Gastrocnemius medialis (tissue), 4 donors: ENCODE measurements at regions not wholly inside any gene's neighbourhood (a gene's known extent, or its start where the extent isn't known, plus 50 kb on each side); places are given as distances from the start of the nearest gene placed in this dataset.

Experiments
- ATAC-seq, 2 donors: fragments of 150-250 bp; one replicate each; pipeline ENCODE4 v1.9.1; 2016
- DNase-seq, 2 donors: peaks; one replicate each; pipeline ENCODE4 v3.0.0-alpha.2; 2019
- H3K27ac ChIP-seq, 4 donors: fragments of 200-600 bp; sonication (generic); 1 replicate in 1 of 4; 2 replicates in 3 of 4; pipeline ENCODE4 v1.5.1; 2016 to 2018; ENCODE audit warnings: mild to moderate bottlenecking in 2 of 4, moderate library complexity in 1 of 4
- H3K27me3 ChIP-seq, 3 donors: fragments of 200-600 bp; sonication (generic) in 2 of 3; 1 replicate in 1 of 3; 2 replicates in 2 of 3; pipeline versions ENCODE4 v1.5.1 to v1.6.0; 2016 to 2019; ENCODE audit warnings: mild to moderate bottlenecking in 1 of 3, moderate library complexity in 1 of 3
- H3K36me3 ChIP-seq, 2 donors: fragments of 200-600 bp; sonication (generic) in 1 of 2; one replicate each; pipeline ENCODE4 v1.5.1; 2017 to 2018
- H3K4me1 ChIP-seq, 2 donors: fragments of 200-600 bp; sonication (generic) in 1 of 2; one replicate each; pipeline ENCODE4 v1.5.1; 2016 to 2017; ENCODE audit warnings: mild to moderate bottlenecking in 2 of 2
- H3K4me3 ChIP-seq, 4 donors: fragments of 200-600 bp; sonication (generic) in 3 of 4; 1 replicate in 1 of 4; 2 replicates in 3 of 4; pipeline ENCODE4 v1.5.1; 2016 to 2019; ENCODE audit warnings: mild to moderate bottlenecking in 2 of 4
- H3K9me3 ChIP-seq, 3 donors: fragments of 200-600 bp; sonication (generic) in 2 of 3; 1 replicate in 1 of 3; 2 replicates in 2 of 3; pipeline ENCODE4 v1.5.1; 2016 to 2019
- CTCF ChIP-seq, 5 experiments: fragments of 450-650 bp in 3 of 5; fragments of 200-600 bp in 2 of 5; sonication (generic) in 2 of 5; IDR thresholded peaks in 4 of 5; conservative IDR thresholded peaks in 1 of 5; 1 replicate in 4 of 5; 2 replicates in 1 of 5; pipeline ENCODE4 v1.5.1; 2016 to 2019; ENCODE audit warnings: antibody characterized with exemption in 5 of 5, mild to moderate bottlenecking in 3 of 5, moderate library complexity in 3 of 5
- POLR2A ChIP-seq, 2 donors: fragments of 450-650 bp; IDR thresholded peaks; one replicate each; pipeline ENCODE4 v1.6.1; 2017; ENCODE audit warnings: antibody characterized with exemption in 2 of 2, mild to moderate bottlenecking in 2 of 2, moderate library complexity in 2 of 2
- in situ Hi-C, 4 donors: fragments of 200-750 bp; cut with MboI; loops; one replicate each; pipeline versions ENCODE4 v1.15.0 to v1.8.0; 2017; ENCODE audit warnings: low sequenced_read_pairs in 4 of 4
- intact Hi-C: fragments of 100-400 bp; cut with DNase I; formaldehyde crosslinking; loops from one replicate; pipeline ENCODE4 v1.15.1; 2023; ENCODE audit warnings: low total_unique reads

GRCh38 chr2:45214550-45214949 is 205.3 kb upstream of the SIX2 start:
- H3K27me3 ChIP-seq = no peaks in the 10 kb centered on the region
- DNase-seq = no peak

GRCh38 chr2:45212953-45213635 is 203.8 kb upstream of the SIX2 start:
- intact Hi-C loops = no loop called here
- Histone ChIP-seq H3K27me3 (no peaks in the 10 kb centered on the region), H3K4me1 (no peaks in the 10 kb centered on the region), H3K4me3 (no peak overlapping the region), H3K9me3 (no peaks in the 10 kb centered on the region), H3K27ac (no peak overlapping the region), H3K36me3 (no peaks in the 10 kb centered on the region)
- TF ChIP-seq CTCF (IDR thresholded peaks at IDR 0.05 in 4 of 5, conservative IDR thresholded peaks at IDR 0.05 in 1 of 5) (no peak), POLR2A (IDR thresholded peaks at IDR 0.05) (no peak)
- DNase-seq (no peak), ATAC-seq (no peak)
- in situ Hi-C loops = no loop called here

More at GRCh38 chr2:45214550-45214949, 205.3 kb upstream of the SIX2 start:
- H3K4me3 ChIP-seq = no peak overlapping the region
- intact Hi-C loops = no loop called here
- H3K36me3 ChIP-seq = no peaks in the 10 kb centered on the region
- no peak for TF ChIP-seq POLR2A (IDR thresholded peaks at IDR 0.05)
- no peak for ATAC-seq
- H3K27ac ChIP-seq = no peak overlapping the region
- no peaks in the 10 kb centered on the region for H3K9me3 ChIP-seq
- peaks cover under 1 to 2% of the 10 kb centered on the region in 2 donors for H3K4me1 ChIP-seq
- in situ Hi-C loops = no loop called here

- Histone ChIP-seq H3K27me3 (no peaks in the 10 kb centered on the region), H3K27ac (no peak overlapping the region), H3K4me3 (no peak overlapping the region), H3K9me3 (no peaks in the 10 kb centered on the region), H3K36me3 (no peaks in the 10 kb centered on the region), H3K4me1 (no peaks in the 10 kb centered on the region)
- in situ Hi-C loops = no loop called here
- intact Hi-C loops = no loop called here
- no peak for TF ChIP-seq CTCF (IDR thresholded peaks at IDR 0.05 in 4 of 5, conservative IDR thresholded peaks at IDR 0.05 in 1 of 5)
- TF ChIP-seq POLR2A (IDR thresholded peaks at IDR 0.05) = no peak
- no peak for DNase-seq
- no peak for ATAC-seq
These were observed 202.4 kb upstream of the SIX2 start for GRCh38 chr2:45211636-45212035.

- DNase-seq (no peak), ATAC-seq (no peak)
- no peak for TF ChIP-seq CTCF (IDR thresholded peaks at IDR 0.05 in 4 of 5, conservative IDR thresholded peaks at IDR 0.05 in 1 of 5)
- no peak for TF ChIP-seq POLR2A (IDR thresholded peaks at IDR 0.05)
These were observed 201.4 kb upstream of the SIX2 start for GRCh38 chr2:45210462-45211195.

GRCh38 chr2:45209875-45210274 is 200.6 kb upstream of the SIX2 start:
- Histone ChIP-seq H3K4me1 (no peaks in the 10 kb centered on the region), H3K36me3 (no peaks in the 10 kb centered on the region), H3K9me3 (no peaks in the 10 kb centered on the region), H3K27me3 (no peaks in the 10 kb centered on the region), H3K27ac (no peak overlapping the region), H3K4me3 (no peak overlapping the region)
- intact Hi-C loops = no loop called here
- TF ChIP-seq CTCF (IDR thresholded peaks at IDR 0.05 in 4 of 5, conservative IDR thresholded peaks at IDR 0.05 in 1 of 5) (no peak), POLR2A (IDR thresholded peaks at IDR 0.05) (no peak)
- DNase-seq = no peak
- ATAC-seq = no peak
- in situ Hi-C loops = no loop called here

More at GRCh38 chr2:45210462-45211195, 201.4 kb upstream of the SIX2 start:
- Histone ChIP-seq H3K4me3 (no peak overlapping the region), H3K27ac (no peak overlapping the region), H3K4me1 (no peaks in the 10 kb centered on the region), H3K36me3 (no peaks in the 10 kb centered on the region), H3K9me3 (no peaks in the 10 kb centered on the region), H3K27me3 (no peaks in the 10 kb centered on the region)
- in situ Hi-C loops (no loop called here), intact Hi-C loops (no loop called here)
